GM23248 (cell line): ENCODE measurements at regions not wholly inside any gene's neighbourhood (a gene's known extent, or its start where the extent isn't known, plus 50 kb on each side); places are given as distances from the start of the nearest gene placed in this dataset.

Source experiments
- DNase-seq: peaks from one replicate; pipeline ENCODE4 v3.0.0-alpha.2; 2015
- H2AFZ ChIP-seq: fragments of 200-600 bp; sonication (generic); 2 replicates; pipeline ENCODE4 v1.6.1; 2016; ENCODE audit warnings: antibody characterized with exemption
- H3F3A ChIP-seq: fragments of 200-600 bp; sonication (generic); 2 replicates; pipeline ENCODE4 v1.6.1; 2016; ENCODE audit warnings: mild to moderate bottlenecking, antibody characterized with exemption, mixed run types; ENCODE audit not compliant: insufficient read depth
- H3K27ac ChIP-seq: fragments of 200-600 bp; sonication (generic); 2 replicates; pipeline ENCODE4 v1.5.1; 2016; ENCODE audit warnings: mild to moderate bottlenecking
- H3K27me3 ChIP-seq: fragments of 200-600 bp; sonication (generic); replicated peaks from 2 replicates; pipeline ENCODE4 v1.6.1; 2016; ENCODE audit warnings: mild to moderate bottlenecking; ENCODE audit not compliant: insufficient read depth
- H3K36me3 ChIP-seq: fragments of 200-600 bp; sonication (generic); 2 replicates; pipeline ENCODE4 v1.6.1; 2016; ENCODE audit warnings: low read depth, mild to moderate bottlenecking
- H3K4me1 ChIP-seq: fragments of 200-600 bp; sonication (generic); 2 replicates; pipeline ENCODE4 v1.6.1; 2016; ENCODE audit warnings: mild to moderate bottlenecking; ENCODE audit not compliant: insufficient read depth
- H3K4me2 ChIP-seq: fragments of 200-600 bp; sonication (generic); one replicate; pipeline ENCODE4 v1.6.1; 2016; ENCODE audit warnings: mild to moderate bottlenecking; ENCODE audit not compliant: unreplicated experiment
- H3K4me3 ChIP-seq: fragments of 200-600 bp; sonication (generic); 2 replicates; pipeline ENCODE4 v1.5.1; 2016; ENCODE audit warnings: mild to moderate bottlenecking
- H3K79me2 ChIP-seq: fragments of 200-600 bp; sonication (generic); 2 replicates; pipeline ENCODE4 v1.6.1; 2016; ENCODE audit warnings: mild to moderate bottlenecking; ENCODE audit not compliant: insufficient read depth
- H3K9ac ChIP-seq: fragments of 200-600 bp; sonication (generic); 2 replicates; pipeline ENCODE4 v1.6.1; 2016; ENCODE audit warnings: mild to moderate bottlenecking
- H3K9me2 ChIP-seq: fragments of 200-600 bp; sonication (generic); 2 replicates; pipeline ENCODE4 v1.6.1; 2016; ENCODE audit warnings: mixed run types, mild to moderate bottlenecking, moderate library complexity; ENCODE audit not compliant: insufficient read depth
- H3K9me3 ChIP-seq: fragments of 200-600 bp; sonication (generic); one replicate; pipeline ENCODE4 v1.6.1; 2017; ENCODE audit warnings: low read depth
- H4K20me1 ChIP-seq: fragments of 200-600 bp; sonication (generic); 2 replicates; pipeline ENCODE4 v1.6.0; 2016; ENCODE audit not compliant: insufficient read depth
- EZH2 ChIP-seq: fragments of 200-600 bp; sonication (generic); IDR thresholded peaks from 2 replicates; pipeline ENCODE4 v1.6.1; 2018; ENCODE audit warnings: antibody characterized with exemption, mild to moderate bottlenecking; ENCODE audit not compliant: insufficient read depth, poor library complexity, severe bottlenecking
- EZH2phosphoT487 ChIP-seq: fragments of 200-600 bp; sonication (generic); IDR thresholded peaks from 2 replicates; pipeline ENCODE4 v1.6.1; 2018; ENCODE audit warnings: antibody characterized with exemption, moderate library complexity, mild to moderate bottlenecking, low read depth; ENCODE audit not compliant: insufficient read depth
- WGBS, 2 experiments: methylation state at CpG; one replicate each; pipeline ENCODE4 v1.1.6; 2015 to 2017; ENCODE audit warnings: low lambda C conversion rate in 2 of 2, low coverage in 1 of 2; ENCODE audit errors: missing lambda C conversion rate in 2 of 2; 5-methylcytosine and 5-hydroxymethylcytosine counted together
- in situ Hi-C: fragments of 300-500 bp; cut with MboI; formaldehyde crosslinking; loops from 2 replicates; pipeline ENCODE4 v1.15.0; 2020

GRCh38 chr5:153352685-153353219 lies 137.7 kb upstream of the GRIA1 start:
- TF ChIP-seq EZH2phosphoT487 (no peak), EZH2 (no peak)
- Histone ChIP-seq H3K27me3 (peaks cover 12% of the 10 kb centered on the region), H3K9ac (no peak overlapping the region), H3K4me3 (no peak overlapping the region), H3K9me2 (no peaks in the 10 kb centered on the region), H3F3A (no peaks in the 10 kb centered on the region), H3K79me2 (no peaks in the 10 kb centered on the region), H4K20me1 (no peaks in the 10 kb centered on the region), H3K4me1 (no peaks in the 10 kb centered on the region), H3K4me2 (no peak overlapping the region), H3K36me3 (no peaks in the 10 kb centered on the region), H3K27ac (no peak overlapping the region), H3K9me3 (no peaks in the 10 kb centered on the region), H2AFZ (no peak overlapping the region)
- in situ Hi-C loops, result no loop called here
- peak; percentile 10 for DNase-seq
- WGBS, 2 experiments, result 39 to 42% methylated on average over 11 of the region's 11 CpGs

- Histone ChIP-seq H3K79me2 (no peaks in the 10 kb centered on the region), H3K4me3 (no peak overlapping the region), H3K4me2 (no peak overlapping the region), H3K36me3 (no peaks in the 10 kb centered on the region), H3K9me2 (no peaks in the 10 kb centered on the region), H3K27ac (no peak overlapping the region), H4K20me1 (no peaks in the 10 kb centered on the region), H2AFZ (no peak overlapping the region), H3K4me1 (no peaks in the 10 kb centered on the region), H3K9ac (no peak overlapping the region), H3K27me3 (no peaks in the 10 kb centered on the region), H3F3A (no peaks in the 10 kb centered on the region), H3K9me3 (no peaks in the 10 kb centered on the region)
- TF ChIP-seq EZH2, result no peak
- TF ChIP-seq EZH2phosphoT487, result no peak
- in situ Hi-C loops, result no loop called here
- DNase-seq, result no peak
- WGBS, 2 experiments, result 58 to 72% methylated on average over 3 of the region's 3 CpGs
Measured at GRCh38 chr5:153357493-153358112, 132.9 kb upstream of the GRIA1 start.

- no peak overlapping the region for H3K9ac ChIP-seq
- no peak overlapping the region for H3K27ac ChIP-seq
- H3K27me3 ChIP-seq, result no peaks in the 10 kb centered on the region
- no peaks in the 10 kb centered on the region for H4K20me1 ChIP-seq
- H3F3A ChIP-seq, result no peaks in the 10 kb centered on the region
- H2AFZ ChIP-seq, result no peak overlapping the region
- TF ChIP-seq EZH2 (no peak), EZH2phosphoT487 (no peak)
- no peak overlapping the region for H3K4me2 ChIP-seq
- H3K9me2 ChIP-seq, result no peaks in the 10 kb centered on the region
- DNase-seq, result no peak
- H3K9me3 ChIP-seq, result no peaks in the 10 kb centered on the region
- in situ Hi-C loops, result no loop called here
- 0 out of 2 replicates have a peak overlapping the region, but pooled peaks have one; percentile 22 for H3K4me3 ChIP-seq
- no peaks in the 10 kb centered on the region for H3K4me1 ChIP-seq
- H3K79me2 ChIP-seq, result no peaks in the 10 kb centered on the region
- WGBS, 2 experiments, result 19 to 24% methylated on average over 3 of the region's 3 CpGs
- no peaks in the 10 kb centered on the region for H3K36me3 ChIP-seq
Measured at GRCh38 chr5:153358315-153358976, 132.0 kb upstream of the GRIA1 start.

GRCh38 chr5:153360860-153361259 lies 129.6 kb upstream of the GRIA1 start:
- Histone ChIP-seq H3F3A (no peaks in the 10 kb centered on the region), H3K4me1 (no peaks in the 10 kb centered on the region), H3K4me3 (no peak overlapping the region), H3K36me3 (no peaks in the 10 kb centered on the region), H3K27ac (no peak overlapping the region), H2AFZ (no peak overlapping the region), H3K9ac (no peak overlapping the region), H3K4me2 (no peak overlapping the region), H3K9me3 (no peaks in the 10 kb centered on the region), H3K79me2 (no peaks in the 10 kb centered on the region), H3K27me3 (no peaks in the 10 kb centered on the region), H3K9me2 (no peaks in the 10 kb centered on the region), H4K20me1 (no peaks in the 10 kb centered on the region)
- 20 to 24% methylated on average over 1 of the region's 1 CpG for WGBS, 2 experiments
- in situ Hi-C loops, result no loop called here
- TF ChIP-seq EZH2phosphoT487 (no peak), EZH2 (no peak)
- no peak for DNase-seq
